OCI-LY7 (cell line): ENCODE measurements at regions not wholly inside any gene's neighbourhood (a gene's known extent, or its start where the extent isn't known, plus 50 kb on each side); places are given as distances from the start of the nearest gene placed in this dataset.

Experiments
- BruUV-seq: library from RNA; stranded (reverse); fragments of 400-500 nt; replicated peaks from 2 replicates; lab custom pipeline; 2021; lab: Mats Ljungman, UMichigan
- CTCF ChIA-PET: fragments of 300-600 bp; sonication (Branson Sonifier 250); formaldehyde crosslinking; loops from one replicate; lab custom pipeline; 2022; ENCODE audit warnings: antibody characterized with exemption; ENCODE audit not compliant: unreplicated experiment; lab: Charles Lee
- POLR2A ChIA-PET: fragments of 300-600 bp; sonication (Branson Sonifier 250); formaldehyde crosslinking; loops from one replicate; lab custom pipeline; 2022; ENCODE audit warnings: antibody characterized with exemption; lab: Charles Lee
- DNase-seq: peaks from one replicate; pipeline ENCODE4 v3.0.0-alpha.2; 2015; ENCODE audit warnings: low spot score
- H2AFZ ChIP-seq: fragments of 200-600 bp; sonication (generic), shearing (Covaris generic); 2 replicates; pipeline ENCODE4 v1.6.1; 2014; ENCODE audit warnings: mild to moderate bottlenecking, antibody characterized with exemption, low read length, moderate library complexity
- H3K27ac ChIP-seq: fragments of 200-600 bp; sonication (generic); 2 replicates; pipeline ENCODE4 v1.5.1; 2014; ENCODE audit warnings: mixed run types, low read depth, mild to moderate bottlenecking, moderate library complexity, low read length, inconsistent platforms; ENCODE audit not compliant: poor library complexity, severe bottlenecking
- H3K36me3 ChIP-seq: fragments of 200-600 bp; sonication (generic); 2 replicates; pipeline ENCODE4 v1.6.1; 2014; ENCODE audit warnings: mild to moderate bottlenecking, antibody characterized with exemption, low read length, moderate library complexity, mixed read lengths; ENCODE audit not compliant: insufficient read depth
- H3K4me1 ChIP-seq: fragments of 200-600 bp; sonication (generic); 2 replicates; pipeline ENCODE4 v1.5.1; 2014; ENCODE audit warnings: mild to moderate bottlenecking, low read length; ENCODE audit not compliant: insufficient read depth, poor library complexity, severe bottlenecking
- H3K4me2 ChIP-seq: fragments of 200-600 bp; sonication (generic); 2 replicates; pipeline ENCODE4 v1.6.1; 2014; ENCODE audit warnings: mild to moderate bottlenecking, low read length
- H3K4me3 ChIP-seq: fragments of 200-600 bp; sonication (generic); 2 replicates; pipeline ENCODE4 v1.5.1; 2014; ENCODE audit warnings: mild to moderate bottlenecking, low read depth, low read length; ENCODE audit not compliant: poor library complexity, severe bottlenecking
- H3K79me2 ChIP-seq: fragments of 200-600 bp; sonication (generic); 2 replicates; pipeline ENCODE4 v1.6.1; 2016; ENCODE audit warnings: low read depth, mild to moderate bottlenecking, low read length, moderate library complexity, mixed read lengths; ENCODE audit not compliant: insufficient read depth
- H3K9me2 ChIP-seq: fragments of 200-600 bp; sonication (generic); 2 replicates; pipeline ENCODE4 v1.6.1; 2016; ENCODE audit warnings: mild to moderate bottlenecking, low read length, mixed read lengths; ENCODE audit not compliant: insufficient read depth
- H3K9me3 ChIP-seq: fragments of 200-600 bp; sonication (generic); 2 replicates; pipeline ENCODE4 v1.6.1; 2014; ENCODE audit warnings: mild to moderate bottlenecking, mixed run types, low read length, mixed read lengths
- H4K20me1 ChIP-seq: fragments of 200-600 bp; sonication (generic); 2 replicates; pipeline ENCODE4 v1.6.1; 2014; ENCODE audit warnings: mild to moderate bottlenecking, antibody characterized with exemption, low read length, moderate library complexity, mixed read lengths; ENCODE audit not compliant: insufficient read depth
- CTCF ChIP-seq: fragments of 200-600 bp; sonication (generic); conservative IDR thresholded peaks from 2 replicates; pipeline ENCODE4 v1.5.1; 2014; ENCODE audit warnings: mild to moderate bottlenecking, antibody characterized with exemption, low read length, moderate library complexity, mixed read lengths
- EZH2phosphoT487 ChIP-seq: fragments of 200-600 bp; sonication (generic); IDR thresholded peaks from 2 replicates; pipeline ENCODE4 v1.6.1; 2018; ENCODE audit warnings: low read depth, borderline replicate concordance, mild to moderate bottlenecking, mixed run types, antibody characterized with exemption, low read length, moderate library complexity, mixed read lengths
- intact Hi-C: fragments of 100-400 bp; cut with micrococcal nuclease; formaldehyde crosslinking; loops from one replicate; pipeline ENCODE4 v1.10.0; 2022; ENCODE audit not compliant: unreplicated experiment

- H3K9me3 ChIP-seq, result no peaks in the 10 kb centered on the region
- no peak overlapping the region for H3K27ac ChIP-seq
- CTCF ChIA-PET, result no interaction called here
- intact Hi-C loops, result no loop called here
- H3K79me2 ChIP-seq, result no peaks in the 10 kb centered on the region
- no peak overlapping the region for H3K4me2 ChIP-seq
- H2AFZ ChIP-seq, result no peak overlapping the region
- H4K20me1 ChIP-seq, result no peaks in the 10 kb centered on the region
- H3K4me3 ChIP-seq, result no peak overlapping the region
- POLR2A ChIA-PET, result no interaction called here
- TF ChIP-seq EZH2phosphoT487, result no peak
- no peak for TF ChIP-seq CTCF
- no peaks in the 10 kb centered on the region for H3K36me3 ChIP-seq
- no TSS peak for BruUV-seq
- H3K4me1 ChIP-seq, result no peaks in the 10 kb centered on the region
- no peaks in the 10 kb centered on the region for H3K9me2 ChIP-seq
- no peak for DNase-seq
Measured at GRCh38 chr12:83796531-83796930, 1109.8 kb downstream of the TMTC2 start.

- no peak overlapping the region for H3K4me2 ChIP-seq
- intact Hi-C loops, result no loop called here
- ChIA-PET CTCF (no interaction called here), POLR2A (interaction anchor here (0.6 kb wide), 1 partner anchor 564 kb away, joined by 3 read pairs; no protein-coding TSS in a partner anchor)
- H3K4me3 ChIP-seq, result no peak overlapping the region
- no peaks in the 10 kb centered on the region for H3K9me3 ChIP-seq
- H3K9me2 ChIP-seq, result no peaks in the 10 kb centered on the region
- H4K20me1 ChIP-seq, result no peaks in the 10 kb centered on the region
- no peak for DNase-seq
- no peaks in the 10 kb centered on the region for H3K79me2 ChIP-seq
- no peaks in the 10 kb centered on the region for H3K36me3 ChIP-seq
- H2AFZ ChIP-seq, result no peak overlapping the region
- H3K27ac ChIP-seq, result no peak overlapping the region
- BruUV-seq, result no TSS peak
- TF ChIP-seq CTCF, result no peak
- no peak for TF ChIP-seq EZH2phosphoT487
- H3K4me1 ChIP-seq, result no peaks in the 10 kb centered on the region
Measured at GRCh38 chr12:83793616-83794015, 1106.9 kb downstream of the TMTC2 start.

- DNase-seq, result no peak
- H3K9me3 ChIP-seq, result no peaks in the 10 kb centered on the region
- H3K9me2 ChIP-seq, result no peaks in the 10 kb centered on the region
- H3K79me2 ChIP-seq, result no peaks in the 10 kb centered on the region
- H3K36me3 ChIP-seq, result no peaks in the 10 kb centered on the region
- no peaks in the 10 kb centered on the region for H4K20me1 ChIP-seq
- no TSS peak for BruUV-seq
- H2AFZ ChIP-seq, result no peak overlapping the region
- intact Hi-C loops, result no loop called here
- TF ChIP-seq CTCF (no peak), EZH2phosphoT487 (no peak)
- CTCF ChIA-PET, result no interaction called here
- no peak overlapping the region for H3K4me3 ChIP-seq
- H3K4me2 ChIP-seq, result no peak overlapping the region
- POLR2A ChIA-PET, result no interaction called here
- H3K4me1 ChIP-seq, result no peaks in the 10 kb centered on the region
- no peak overlapping the region for H3K27ac ChIP-seq
Measured at GRCh38 chr12:83784298-83784890, 1097.7 kb downstream of the TMTC2 start.
